PFSK-1 (cell line): ENCODE measurements at regions not wholly inside any gene's neighbourhood (a gene's known extent, or its start where the extent isn't known, plus 50 kb on each side); places are given as distances from the start of the nearest gene placed in this dataset.

Experiments used
- FOXP2 ChIP-seq: optimal IDR thresholded peaks from 2 replicates; pipeline ENCODE3; 2011; ENCODE audit warnings: borderline replicate concordance, control low read depth, inconsistent platforms; ENCODE audit not compliant: insufficient read depth; ENCODE audit errors: extremely low read length, extremely low read depth
- POLR2AphosphoS5 ChIP-seq: IDR thresholded peaks from 2 replicates; pipeline ENCODE4 v1.6.1; 2012; ENCODE audit warnings: low read depth, mild to moderate bottlenecking, control low read depth, low read length, moderate library complexity
- REST ChIP-seq, 2 experiments: IDR thresholded peaks; 2 replicates each; pipeline versions ENCODE4 v1.6.1 to v1.8.0; 2011 to 2012; ENCODE audit warnings: low read depth in 2 of 2, low read length in 2 of 2, control low read depth in 1 of 2, inconsistent platforms in 1 of 2, mild to moderate bottlenecking in 1 of 2, moderate library complexity in 1 of 2; ENCODE audit not compliant: insufficient read depth in 1 of 2
- SIN3A ChIP-seq: IDR thresholded peaks from 2 replicates; pipeline ENCODE4 v1.6.1; 2012; ENCODE audit warnings: mild to moderate bottlenecking, low read length, moderate library complexity, borderline replicate concordance; ENCODE audit not compliant: insufficient read depth
- TAF1 ChIP-seq: IDR thresholded peaks from 2 replicates; pipeline ENCODE4 v1.6.1; 2012; ENCODE audit warnings: low read length, control low read depth, borderline replicate concordance; ENCODE audit not compliant: insufficient read depth

GRCh38 chr14:97177635-97178034 is 380.5 kb downstream of the VRK1 start:
- no peak for TF ChIP-seq POLR2AphosphoS5
- TF ChIP-seq SIN3A: no peak
- TF ChIP-seq REST (IDR thresholded peaks at IDR 0.05; ENCODE audit: insufficient read depth in 1 of 2, low read depth in 2 of 2, low read length in 2 of 2): no peak
- no peak for TF ChIP-seq TAF1
- TF ChIP-seq FOXP2: no peak

GRCh38 chr14:97178781-97179180 is 381.6 kb downstream of the VRK1 start:
- TF ChIP-seq SIN3A: no peak
- no peak for TF ChIP-seq FOXP2
- TF ChIP-seq REST (IDR thresholded peaks at IDR 0.05; ENCODE audit: insufficient read depth in 1 of 2, low read depth in 2 of 2, low read length in 2 of 2): no peak
- no peak for TF ChIP-seq POLR2AphosphoS5
- no peak for TF ChIP-seq TAF1

- TF ChIP-seq TAF1 (no peak), REST (IDR thresholded peaks at IDR 0.05; ENCODE audit: insufficient read depth in 1 of 2, low read depth in 2 of 2, low read length in 2 of 2) (no peak), POLR2AphosphoS5 (no peak), SIN3A (no peak), FOXP2 (no peak)
These were observed 382.4 kb downstream of the VRK1 start for GRCh38 chr14:97179573-97179972.

- no peak for TF ChIP-seq TAF1
- TF ChIP-seq REST (IDR thresholded peaks at IDR 0.05; ENCODE audit: insufficient read depth in 1 of 2, low read depth in 2 of 2, low read length in 2 of 2): no peak
- TF ChIP-seq POLR2AphosphoS5: no peak
- no peak for TF ChIP-seq FOXP2
- TF ChIP-seq SIN3A: no peak
These were observed 383.4 kb downstream of the VRK1 start for GRCh38 chr14:97180304-97181200.

- TF ChIP-seq FOXP2 (no peak), POLR2AphosphoS5 (no peak), SIN3A (no peak), TAF1 (no peak), REST (IDR thresholded peaks at IDR 0.05; ENCODE audit: insufficient read depth in 1 of 2, low read depth in 2 of 2, low read length in 2 of 2) (no peak)
These were observed 388.0 kb downstream of the VRK1 start for GRCh38 chr14:97185186-97185585.
